Kidney epithelial cell (primary cell): ENCODE measurements at regions not wholly inside any gene's neighbourhood (a gene's known extent, or its start where the extent isn't known, plus 50 kb on each side); places are given as distances from the start of the nearest gene placed in this dataset.

Experiments
- DNase-seq: peaks from one replicate; pipeline ENCODE4 v3.0.0-alpha.2; 2010; ENCODE audit warnings: low read depth
- H3K27me3 ChIP-seq: 2 replicates; pipeline ENCODE4 v1.6.0; 2011; ENCODE audit warnings: low read length; ENCODE audit not compliant: control insufficient read depth, insufficient read depth
- H3K36me3 ChIP-seq: 2 replicates; pipeline ENCODE4 v1.5.1; 2011; ENCODE audit warnings: low read length; ENCODE audit not compliant: control insufficient read depth, insufficient read depth
- H3K4me3 ChIP-seq: 2 replicates; pipeline ENCODE4 v1.5.1; 2011; ENCODE audit warnings: low read depth, mild to moderate bottlenecking, control low read depth, low read length
- CTCF ChIP-seq: IDR thresholded peaks from 2 replicates; pipeline ENCODE4 v1.5.1; 2011; ENCODE audit warnings: mild to moderate bottlenecking, moderate library complexity, low read length, control low read depth, inconsistent platforms; ENCODE audit not compliant: insufficient read depth, poor library complexity, severe bottlenecking

- DNase-seq, result no peak
- H3K36me3 ChIP-seq, result no peaks in the 10 kb centered on the region
- no peak overlapping the region for H3K4me3 ChIP-seq
- H3K27me3 ChIP-seq, result no peaks in the 10 kb centered on the region
- TF ChIP-seq CTCF, result no peak
Observed at GRCh38 chr6:53715434-53715833, 49.9 kb upstream of the KLHL31 start.
